ENCODE measurements at regions not wholly inside any gene's neighbourhood (a gene's known extent, or its start where the extent isn't known, plus 50 kb on each side); places are given as distances from the start of the nearest gene placed in this dataset.

DNA sequence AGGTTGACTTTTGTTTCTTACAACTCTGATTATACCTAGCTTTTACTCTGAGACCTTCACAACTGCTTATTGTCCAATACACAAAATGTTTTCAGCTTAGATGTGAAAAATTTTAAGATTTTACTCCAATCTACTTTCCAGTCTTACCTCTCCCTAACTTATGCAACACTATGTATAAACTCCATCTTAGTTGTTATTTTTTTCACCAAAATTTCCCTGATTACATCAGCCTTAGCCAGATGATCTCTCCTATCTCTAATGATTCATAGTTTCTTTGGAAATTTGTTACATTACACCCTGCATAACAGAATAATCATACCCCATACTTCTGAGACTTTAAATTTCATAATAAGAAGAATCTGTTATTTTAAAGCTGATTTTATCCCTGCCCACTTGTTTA, 621.0 kb upstream of the ANO3 start:
- TF ChIP-seq EZH2phosphoT487 (IDR thresholded peaks at IDR 0.05; ENCODE audit: low read depth), result no peak
- TF ChIP-seq, protein P1, sequence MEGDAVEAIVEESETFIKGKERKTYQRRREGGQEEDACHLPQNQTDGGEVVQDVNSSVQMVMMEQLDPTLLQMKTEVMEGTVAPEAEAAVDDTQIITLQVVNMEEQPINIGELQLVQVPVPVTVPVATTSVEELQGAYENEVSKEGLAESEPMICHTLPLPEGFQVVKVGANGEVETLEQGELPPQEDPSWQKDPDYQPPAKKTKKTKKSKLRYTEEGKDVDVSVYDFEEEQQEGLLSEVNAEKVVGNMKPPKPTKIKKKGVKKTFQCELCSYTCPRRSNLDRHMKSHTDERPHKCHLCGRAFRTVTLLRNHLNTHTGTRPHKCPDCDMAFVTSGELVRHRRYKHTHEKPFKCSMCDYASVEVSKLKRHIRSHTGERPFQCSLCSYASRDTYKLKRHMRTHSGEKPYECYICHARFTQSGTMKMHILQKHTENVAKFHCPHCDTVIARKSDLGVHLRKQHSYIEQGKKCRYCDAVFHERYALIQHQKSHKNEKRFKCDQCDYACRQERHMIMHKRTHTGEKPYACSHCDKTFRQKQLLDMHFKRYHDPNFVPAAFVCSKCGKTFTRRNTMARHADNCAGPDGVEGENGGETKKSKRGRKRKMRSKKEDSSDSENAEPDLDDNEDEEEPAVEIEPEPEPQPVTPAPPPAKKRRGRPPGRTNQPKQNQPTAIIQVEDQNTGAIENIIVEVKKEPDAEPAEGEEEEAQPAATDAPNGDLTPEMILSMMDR (IDR thresholded peaks at IDR 0.05; ENCODE audit: low read depth, low read length), result no peak
